ENCODE measurements at regions not wholly inside any gene's neighbourhood (a gene's known extent, or its start where the extent isn't known, plus 50 kb on each side); places are given as distances from the start of the nearest gene placed in this dataset.

GRCh38 chr4:107247738-107248137 lies 211.6 kb upstream of the DKK2 start:
- TF ChIP-seq CTCF (IDR thresholded peaks at IDR 0.05; ENCODE audit: poor library complexity) (no peak), EZH2 (IDR thresholded peaks at IDR 0.05; ENCODE audit: borderline replicate concordance) (no peak)

Measured in hepatocyte (in vitro differentiated cells).